C1 segment of cervical spinal cord (tissue), 14 donors: ENCODE measurements at regions not wholly inside any gene's neighbourhood (a gene's known extent, or its start where the extent isn't known, plus 50 kb on each side); places are given as distances from the start of the nearest gene placed in this dataset.

Experiments used
- DNase-seq, 14 donors: peaks; one replicate each; lab custom pipeline; 2025; lab: John Stamatoyannopoulos, UW

DNA sequence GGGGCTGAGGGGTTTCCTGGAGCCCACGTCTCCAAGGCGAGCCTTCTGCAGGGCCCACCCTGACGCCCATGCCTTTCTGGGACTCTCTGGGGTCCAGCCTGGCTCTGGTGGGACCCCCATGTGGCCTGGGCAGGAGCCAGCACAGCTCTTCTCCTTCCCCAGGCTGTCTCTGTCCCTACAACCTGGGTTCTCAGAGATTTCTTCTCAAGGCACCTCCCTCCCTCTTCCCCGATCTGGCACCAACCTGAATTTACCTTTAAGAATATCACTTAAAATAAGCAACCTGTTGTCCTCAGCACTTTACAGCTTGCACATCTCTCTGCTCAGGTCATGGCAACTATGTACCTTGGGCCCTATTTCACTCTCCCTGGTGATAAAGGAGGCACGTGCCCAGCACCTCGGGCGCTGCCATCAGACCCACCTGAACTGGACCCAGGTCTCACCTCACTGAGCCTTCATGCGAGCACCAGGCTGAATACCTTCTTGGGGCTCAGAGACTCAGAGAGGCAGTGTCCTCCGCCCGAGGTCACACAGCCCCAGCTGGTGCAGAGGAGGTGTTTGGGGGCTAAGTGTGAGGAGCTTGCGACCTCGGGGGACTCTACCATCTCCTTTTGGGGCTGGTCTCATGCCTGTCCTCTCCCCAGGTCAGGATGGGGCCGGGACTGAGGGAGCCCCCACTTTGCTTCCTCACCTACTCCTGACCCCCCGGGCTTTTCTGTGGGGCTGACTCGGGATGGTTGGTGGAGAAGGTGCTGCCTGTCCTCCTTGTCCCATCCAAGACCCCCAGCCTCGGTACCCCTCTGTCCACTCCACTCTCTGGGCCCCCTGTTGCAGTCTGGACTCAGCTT, 217.7 kb downstream of the C9orf50 start:
- DNase-seq = no peak

DNA sequence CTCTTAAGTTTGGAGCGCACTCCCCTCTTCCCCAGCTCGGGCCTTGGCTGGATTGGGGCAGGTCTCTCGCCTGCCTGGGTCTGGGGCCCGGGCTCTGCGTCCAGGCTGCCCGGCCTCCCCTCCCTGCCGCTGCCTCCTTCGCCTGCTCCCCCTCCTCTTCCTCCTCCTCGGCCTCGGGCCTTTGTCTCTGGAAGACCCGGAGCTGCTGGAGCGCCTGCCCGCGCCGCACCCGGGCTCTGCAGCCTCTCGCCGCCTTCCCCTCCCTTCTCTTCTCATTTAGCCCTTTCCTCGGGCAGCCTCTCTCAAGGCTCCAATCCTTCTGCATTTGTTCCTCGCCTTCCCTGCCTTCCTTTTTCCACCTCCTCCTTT, 218.5 kb downstream of the C9orf50 start:
- DNase-seq = no peak

GRCh38 chr9:129401623-129402370, 219.1 kb downstream of the C9orf50 start:
- DNase-seq = no peak

DNA sequence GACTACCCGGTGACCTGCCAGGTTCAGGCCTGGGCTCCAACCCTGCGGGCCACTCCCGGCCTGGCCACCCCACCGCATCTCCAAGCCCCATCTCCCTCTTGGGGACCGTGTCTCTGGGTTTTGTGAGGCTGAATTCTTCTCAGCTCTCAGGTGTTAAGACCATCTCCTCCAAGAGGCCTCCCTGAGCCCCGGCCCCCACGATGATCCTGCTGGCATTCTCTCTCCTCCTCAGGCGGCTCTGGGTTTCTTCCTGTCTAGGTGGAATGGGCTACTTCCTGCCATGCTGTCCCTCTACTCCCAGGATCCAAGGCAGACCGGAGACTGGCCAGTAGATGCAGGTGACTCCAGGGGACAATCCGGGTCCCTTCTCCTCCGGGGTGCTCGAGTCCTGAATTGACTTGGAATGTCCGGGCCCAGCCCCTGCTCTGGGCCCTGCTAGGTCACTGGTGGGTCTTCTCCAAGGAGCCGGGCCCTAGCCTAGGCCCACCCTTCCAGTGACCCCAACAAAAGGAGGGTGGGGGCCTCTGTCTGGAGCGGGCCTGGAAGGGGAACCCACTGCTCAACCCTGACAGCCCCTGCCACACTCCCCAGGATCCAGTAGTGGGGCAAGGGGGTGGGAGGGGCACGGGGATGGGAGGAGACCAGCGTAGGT, 219.8 kb downstream of the C9orf50 start:
- DNase-seq = no peak

- DNase-seq = no peak
These were observed 220.6 kb downstream of the C9orf50 start for GRCh38 chr9:129400001-129400970.

DNA sequence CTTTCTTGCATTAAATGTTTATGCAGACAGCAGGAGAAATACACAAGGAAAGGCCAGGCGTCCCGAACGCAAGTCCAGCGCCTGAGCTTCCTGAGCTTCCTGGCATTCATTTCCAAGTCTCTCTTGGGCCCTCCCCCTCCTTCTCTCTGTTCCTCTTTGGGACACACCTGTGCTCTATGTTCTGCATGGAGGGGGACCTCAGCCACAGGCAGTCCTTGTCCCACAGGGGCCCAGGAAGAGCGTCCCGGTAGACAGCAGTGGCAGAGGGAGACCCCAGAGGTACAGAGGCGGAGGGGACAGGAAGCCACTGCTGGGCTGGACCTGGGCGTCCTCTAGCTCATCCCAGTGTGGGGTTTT, 221.3 kb downstream of the C9orf50 start:
- no peak for DNase-seq

DNA sequence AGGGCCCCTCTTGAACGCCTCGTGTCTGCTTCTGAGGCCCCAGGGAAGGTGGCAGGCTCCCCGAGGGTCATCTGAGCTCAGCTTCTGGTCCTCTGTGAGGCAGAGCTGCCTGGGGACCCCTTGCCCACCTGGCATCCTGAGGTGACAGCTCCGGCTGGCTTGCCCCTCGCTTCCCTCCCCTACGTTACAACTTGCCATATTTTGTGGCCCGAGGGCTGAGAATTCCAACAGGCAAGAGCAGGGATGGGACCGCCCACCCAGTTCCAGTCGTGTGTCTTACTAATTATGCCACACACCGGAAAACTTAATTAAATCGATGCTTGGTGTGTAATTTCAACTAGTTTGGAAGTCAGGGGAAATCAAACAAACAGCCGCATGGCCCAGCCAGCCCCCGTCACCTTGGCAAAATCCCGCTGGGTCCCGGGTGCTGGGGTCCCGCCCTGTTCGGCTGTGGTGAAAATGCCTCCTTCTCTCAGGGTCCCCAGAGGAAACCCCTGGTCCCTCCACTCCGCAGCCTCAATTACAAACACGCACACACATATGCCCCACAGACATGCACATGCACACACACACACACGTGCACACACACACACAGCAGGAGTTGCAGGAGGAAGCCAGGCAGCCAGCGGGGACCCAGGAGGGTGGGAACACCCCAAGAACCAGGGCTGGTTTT, 221.0 kb upstream of the IER5L start:
- no peak for DNase-seq

- DNase-seq = no peak
These were observed 220.3 kb upstream of the IER5L start for GRCh38 chr9:129398101-129398960.

DNA sequence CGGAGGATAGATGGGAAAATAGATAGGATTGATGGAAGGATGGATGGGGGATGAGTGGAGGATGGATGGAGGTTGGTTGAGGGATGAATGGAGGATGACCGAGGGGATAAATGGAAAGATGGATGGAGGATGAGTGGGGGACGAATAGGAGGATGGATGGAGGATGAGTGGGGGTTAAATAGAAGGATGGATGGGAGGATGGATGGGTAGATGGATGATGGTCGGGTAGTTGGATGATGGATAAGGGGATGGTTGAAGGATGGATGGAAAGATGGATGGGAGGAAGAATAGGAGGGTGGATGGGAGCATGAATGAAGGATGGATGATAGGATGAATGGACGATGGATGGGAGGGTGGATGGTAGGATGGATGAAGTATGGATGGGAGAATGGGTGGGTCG, 219.3 kb upstream of the IER5L start:
- DNase-seq = no peak

- DNase-seq = no peak
These were observed 218.3 kb upstream of the IER5L start for GRCh38 chr9:129396365-129396708.

- no peak for DNase-seq
These were observed 217.7 kb upstream of the IER5L start for GRCh38 chr9:129395633-129396364.

DNA sequence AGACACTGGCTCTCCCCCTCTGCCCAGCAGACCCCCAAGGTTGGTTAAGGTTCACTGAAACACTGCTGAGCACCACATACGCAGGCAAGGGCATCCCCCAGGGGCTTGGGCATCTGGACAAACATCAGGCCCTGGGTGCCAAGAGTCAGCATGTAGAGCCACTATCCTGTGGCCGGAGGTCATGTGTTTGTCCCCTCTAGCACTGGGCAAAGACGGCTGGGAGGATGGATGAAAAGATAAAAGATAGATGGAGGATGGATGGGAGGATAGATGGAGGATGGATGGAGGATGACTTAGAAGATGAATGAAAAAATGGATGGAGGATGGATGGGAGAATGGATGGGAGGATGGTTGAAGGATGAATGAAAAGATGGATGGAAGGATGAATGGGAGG, 216.8 kb upstream of the IER5L start:
- no peak for DNase-seq

DNA sequence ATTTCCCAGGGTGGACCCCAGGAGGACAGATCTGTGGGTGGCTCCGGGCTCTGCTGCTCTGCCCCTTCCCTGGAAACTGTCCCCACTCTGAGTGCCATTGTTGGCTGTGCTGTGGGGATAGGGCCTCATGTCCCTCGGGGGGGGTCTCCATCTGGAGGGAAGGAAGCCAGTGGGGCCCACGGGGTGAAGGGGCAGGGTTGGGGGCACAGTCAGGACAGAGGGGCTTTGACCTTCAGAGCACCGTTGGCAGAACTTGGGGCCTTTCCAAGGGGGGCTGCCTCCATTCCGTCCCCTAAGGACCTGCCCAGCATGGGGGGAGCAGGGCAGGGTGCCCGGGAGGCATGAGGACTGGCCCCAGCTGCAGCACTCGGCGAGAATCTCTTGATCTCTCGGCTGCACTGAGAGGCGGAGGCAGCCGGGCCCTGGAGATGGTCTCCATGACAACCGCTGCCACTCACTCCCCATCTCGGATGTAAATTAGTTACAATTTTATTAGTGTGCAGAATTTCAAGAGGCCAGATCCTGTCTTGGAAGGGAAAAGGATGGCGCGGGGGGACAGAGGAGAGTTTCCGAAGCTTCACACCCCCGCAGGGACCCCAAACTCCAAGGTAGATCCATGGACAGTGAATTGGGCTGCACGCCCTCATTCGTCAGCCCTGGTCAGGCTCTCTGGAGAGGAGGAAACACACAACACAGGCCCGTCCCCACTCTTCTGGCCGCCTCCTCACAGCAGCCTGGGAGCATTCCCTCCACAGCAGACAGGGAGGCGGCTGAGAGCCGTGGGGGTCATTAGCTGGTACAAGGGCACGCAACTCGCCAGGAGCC, 216.2 kb upstream of the IER5L start:
- DNase-seq = peak in 1 of 14 donors; percentile 43

DNA sequence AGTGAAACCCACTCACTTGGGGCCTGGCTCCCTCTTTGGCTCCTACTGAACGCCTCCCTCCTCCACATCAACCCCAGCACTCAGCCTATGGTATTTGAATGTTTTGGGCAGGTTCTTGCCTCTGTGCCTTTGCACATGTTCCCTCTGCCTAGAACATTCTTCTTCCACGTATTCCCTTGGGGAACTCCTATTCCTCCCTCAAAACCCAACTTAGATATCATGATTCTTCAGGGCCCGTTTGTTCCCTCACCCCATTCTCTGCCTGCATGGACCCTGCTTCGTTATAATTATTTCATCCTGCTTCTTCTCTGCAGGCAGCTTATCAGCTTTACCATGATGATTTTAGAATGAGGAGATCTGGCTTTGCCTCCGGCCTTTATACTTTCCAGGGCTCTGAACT, 215.0 kb upstream of the IER5L start:
- DNase-seq = no peak

GRCh38 chr9:129392093-129392541, 214.1 kb upstream of the IER5L start:
- no peak for DNase-seq

- DNase-seq = no peak
These were observed 213.2 kb upstream of the IER5L start for GRCh38 chr9:129391221-129391661.

GRCh38 chr9:129390541-129390940, 212.5 kb upstream of the IER5L start:
- no peak for DNase-seq

DNA sequence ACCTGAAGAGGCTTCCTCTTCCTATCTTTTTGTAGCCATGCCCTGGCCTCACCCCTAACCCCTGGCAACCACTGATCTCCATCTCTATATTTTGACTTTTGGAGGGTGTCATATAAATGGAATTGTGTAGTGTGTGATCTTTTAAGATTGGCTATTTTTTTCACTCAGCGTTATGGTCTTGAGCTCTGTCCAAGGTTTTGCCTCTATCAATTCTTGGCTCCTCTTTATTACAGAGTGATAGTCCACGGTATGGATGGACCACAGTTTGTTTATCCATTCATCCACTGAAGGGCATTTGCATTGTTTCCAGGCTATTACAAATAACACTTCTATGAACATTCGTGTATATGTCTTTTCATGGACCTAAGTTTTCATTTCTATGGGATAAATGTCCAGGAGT, 209.8 kb upstream of the IER5L start:
- no peak for DNase-seq
